Superior temporal gyrus (tissue), 1 donor: ENCODE measurements at regions not wholly inside any gene's neighbourhood (a gene's known extent, or its start where the extent isn't known, plus 50 kb on each side); places are given as distances from the start of the nearest gene placed in this dataset.
"Not testable (repeated sequence)": the region's sequence is repeated elsewhere in the genome, so short reads cannot be mapped to it uniquely, and the experiment has no call there.

ENCODE experiments used
- DNase-seq: peaks from one replicate; pipeline ENCODE4 v3.0.0-alpha.2; 2016; ENCODE audit errors: extremely low spot score

DNA sequence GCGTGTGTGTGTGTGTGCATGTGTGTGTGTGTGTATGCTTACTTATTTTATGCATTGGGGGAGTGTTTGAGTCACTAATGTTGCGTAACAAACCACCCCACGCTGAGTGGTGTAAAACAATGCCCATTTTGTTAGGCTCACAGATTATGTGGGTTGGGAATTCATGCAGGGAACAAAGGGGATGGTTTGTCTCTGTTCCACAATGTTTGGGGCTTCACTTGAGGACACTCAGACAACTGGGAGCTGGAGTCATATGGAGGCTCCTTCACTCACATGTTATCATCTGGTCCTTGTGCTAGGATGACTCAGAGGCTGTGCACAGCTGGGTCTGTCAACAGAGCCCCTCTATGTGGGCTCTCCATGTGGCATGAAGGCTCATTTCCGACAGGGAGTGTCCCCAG, 51.3 kb upstream of the LARGE1 start:
- peak; percentile 85 for DNase-seq

GRCh38 chr22:33975841-33976240, 55.6 kb upstream of the LARGE1 start:
- no peak for DNase-seq

DNA sequence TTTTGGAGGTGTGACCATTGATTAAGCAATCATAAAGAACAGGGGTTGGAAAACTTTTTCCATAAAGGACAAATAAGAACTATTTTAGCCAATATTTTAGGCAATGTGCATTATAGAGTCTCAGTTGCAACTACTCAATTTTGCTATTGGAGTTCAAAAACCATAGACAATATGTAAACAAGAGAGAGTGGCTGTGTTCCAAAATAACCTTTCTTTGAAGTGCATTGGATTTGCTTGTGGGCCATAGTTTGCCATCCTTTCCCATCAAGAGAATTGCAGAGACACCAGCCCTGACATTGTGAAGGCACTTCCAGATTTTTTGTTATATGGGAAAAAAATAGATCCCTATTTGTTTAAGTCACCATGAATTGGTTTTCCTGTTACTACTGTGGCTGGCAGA, 63.3 kb upstream of the LARGE1 start:
- DNase-seq = no peak

DNA sequence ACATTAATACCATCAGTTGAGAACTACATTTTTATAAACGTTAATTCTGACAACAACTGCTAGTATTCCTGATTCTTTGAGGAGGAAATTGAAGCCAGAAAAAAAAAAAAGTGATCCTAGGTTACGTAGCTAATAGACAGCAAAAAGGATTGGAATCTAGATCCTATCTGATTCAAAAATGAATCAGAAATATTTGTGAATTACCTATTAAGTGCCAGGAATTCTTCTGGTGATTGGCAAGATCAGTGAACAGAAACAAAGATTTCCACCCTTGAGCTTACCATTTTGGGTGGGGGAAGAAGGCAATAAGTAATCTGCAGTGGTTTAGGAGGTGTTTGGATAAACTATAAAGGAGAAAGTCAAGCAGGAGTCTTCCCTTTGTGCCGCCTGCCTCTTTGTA, 63.9 kb upstream of the LARGE1 start:
- DNase-seq = no peak

GRCh38 chr22:33984656-33985285, 64.5 kb upstream of the LARGE1 start:
- no peak for DNase-seq

GRCh38 chr22:33985506-33985905, 65.2 kb upstream of the LARGE1 start:
- DNase-seq = no peak

DNA sequence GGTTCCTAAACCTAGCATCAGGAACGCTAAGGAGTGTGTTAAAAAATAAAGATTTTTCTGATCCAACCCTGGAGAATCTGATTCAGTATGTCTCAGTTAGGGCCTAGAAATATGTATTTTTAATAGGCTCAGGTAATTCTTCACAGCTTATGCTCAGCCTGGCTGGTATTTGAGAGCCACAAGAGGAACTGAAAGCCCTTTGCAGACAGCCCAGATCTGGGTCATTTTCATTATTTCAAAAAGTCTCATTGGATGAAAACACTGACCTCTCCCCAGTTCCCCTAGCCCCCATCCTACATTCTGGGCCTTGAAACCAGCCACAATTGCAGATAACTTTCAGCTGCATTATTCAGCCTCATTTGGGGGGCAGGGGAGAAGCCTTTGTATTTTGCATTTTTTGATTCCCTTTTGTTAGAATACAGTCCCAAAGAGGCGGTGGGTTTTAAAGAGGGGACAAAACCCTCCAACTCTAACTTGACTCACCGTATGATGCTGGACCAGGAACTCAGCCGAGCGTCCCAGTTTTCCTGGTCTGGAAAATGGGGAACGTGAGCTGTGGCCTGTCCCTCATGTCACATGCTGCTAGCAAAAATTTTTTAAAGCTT, 66.0 kb upstream of the LARGE1 start:
- DNase-seq = no peak

DNA sequence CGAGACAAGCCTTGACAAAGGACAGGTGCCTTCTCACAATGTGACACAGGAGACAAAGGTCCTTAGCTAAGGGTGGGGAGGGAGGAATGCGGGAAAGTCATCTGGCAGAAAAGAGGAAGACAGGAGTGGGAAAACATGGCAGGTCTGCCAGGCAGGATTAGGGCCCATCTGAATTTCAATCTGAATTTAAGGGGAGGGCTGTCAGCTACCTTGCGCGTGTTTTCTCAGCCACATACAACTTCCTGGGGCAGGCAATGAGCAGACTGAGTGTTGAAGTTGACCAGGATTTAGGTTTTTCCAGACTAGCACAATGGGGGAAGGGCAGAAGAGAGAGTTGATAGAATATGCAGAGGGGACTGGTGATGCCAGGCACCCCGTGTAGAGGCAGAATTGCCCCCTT, 66.7 kb upstream of the LARGE1 start:
- DNase-seq = no peak

DNA sequence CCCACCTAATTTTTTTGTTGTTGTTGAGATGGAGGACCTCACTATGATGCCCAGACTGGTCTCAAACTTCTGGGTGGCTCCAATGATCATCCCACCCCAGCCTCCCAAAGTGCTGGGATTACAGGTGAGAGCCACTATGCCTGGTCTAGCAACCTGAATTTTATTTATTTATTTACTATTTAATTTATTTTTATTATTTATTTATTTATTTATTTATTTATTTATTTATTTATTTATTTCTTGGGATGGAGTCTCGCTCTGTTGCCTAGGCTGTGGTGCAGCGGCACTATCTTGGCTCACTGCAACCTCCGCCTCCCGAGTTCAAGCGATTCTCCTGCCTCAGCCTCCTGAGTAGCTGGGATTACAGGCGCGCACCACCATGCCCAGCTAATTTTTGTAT, 69.0 kb upstream of the LARGE1 start:
- DNase-seq = not testable (repeated sequence)

- DNase-seq = no peak
These were observed 71.3 kb upstream of the LARGE1 start for GRCh38 chr22:33991620-33992019.

GRCh38 chr22:33996824-33997223, 76.5 kb upstream of the LARGE1 start:
- no peak for DNase-seq

- DNase-seq = no peak
These were observed 80.7 kb upstream of the LARGE1 start for GRCh38 chr22:34000879-34001526.

GRCh38 chr22:34001701-34002466, 81.6 kb upstream of the LARGE1 start:
- DNase-seq = no peak

DNA sequence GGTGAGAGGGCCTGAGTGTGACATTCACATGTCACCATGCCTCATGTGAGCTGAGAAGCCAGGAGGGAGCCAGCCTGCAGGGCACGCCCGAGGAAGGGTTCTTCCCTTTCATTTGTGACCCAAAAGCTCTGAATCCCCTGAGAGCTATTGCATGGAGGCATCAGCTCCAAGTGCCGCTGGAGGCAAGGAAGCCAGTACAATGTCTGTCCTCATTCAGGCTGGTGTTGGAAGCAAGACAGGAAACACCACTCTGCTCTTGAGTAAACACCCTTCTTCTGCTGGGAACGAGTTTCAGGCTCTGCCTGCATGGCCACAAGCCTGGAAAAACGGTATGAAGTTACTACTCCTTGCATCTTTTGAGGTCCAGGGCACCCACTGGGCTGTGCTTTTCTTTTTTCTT, 83.8 kb upstream of the LARGE1 start:
- no peak for DNase-seq

- DNase-seq = no peak
These were observed 90.0 kb upstream of the LARGE1 start for GRCh38 chr22:34010259-34010658.

- no peak for DNase-seq
These were observed 95.4 kb upstream of the LARGE1 start for GRCh38 chr22:34015642-34016041.

GRCh38 chr22:34017205-34017604, 96.9 kb upstream of the LARGE1 start:
- no peak for DNase-seq

GRCh38 chr22:34019190-34019845, 99.0 kb upstream of the LARGE1 start:
- DNase-seq = no peak

DNA sequence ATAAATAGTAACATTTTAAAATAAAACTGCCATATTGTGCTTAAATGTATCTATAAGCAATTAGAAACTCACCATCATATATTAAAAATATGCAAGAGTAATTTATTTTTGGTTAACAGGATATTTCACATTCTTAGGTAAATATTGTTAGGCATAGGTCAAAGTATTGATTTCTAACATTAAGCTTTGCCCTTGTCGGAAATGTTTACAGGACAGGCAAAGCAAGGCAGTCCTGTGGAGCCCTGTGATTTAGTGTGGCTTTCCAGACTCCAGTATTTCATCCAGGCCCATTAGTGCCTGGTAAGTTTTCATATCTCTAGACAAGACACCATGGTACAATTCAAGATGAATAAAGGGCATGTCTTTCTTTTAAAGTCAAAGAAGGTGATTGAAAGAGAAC, 114.9 kb upstream of the LARGE1 start:
- DNase-seq = no peak

- no peak for DNase-seq
These were observed 116.7 kb upstream of the LARGE1 start for GRCh38 chr22:34036931-34037330.

DNA sequence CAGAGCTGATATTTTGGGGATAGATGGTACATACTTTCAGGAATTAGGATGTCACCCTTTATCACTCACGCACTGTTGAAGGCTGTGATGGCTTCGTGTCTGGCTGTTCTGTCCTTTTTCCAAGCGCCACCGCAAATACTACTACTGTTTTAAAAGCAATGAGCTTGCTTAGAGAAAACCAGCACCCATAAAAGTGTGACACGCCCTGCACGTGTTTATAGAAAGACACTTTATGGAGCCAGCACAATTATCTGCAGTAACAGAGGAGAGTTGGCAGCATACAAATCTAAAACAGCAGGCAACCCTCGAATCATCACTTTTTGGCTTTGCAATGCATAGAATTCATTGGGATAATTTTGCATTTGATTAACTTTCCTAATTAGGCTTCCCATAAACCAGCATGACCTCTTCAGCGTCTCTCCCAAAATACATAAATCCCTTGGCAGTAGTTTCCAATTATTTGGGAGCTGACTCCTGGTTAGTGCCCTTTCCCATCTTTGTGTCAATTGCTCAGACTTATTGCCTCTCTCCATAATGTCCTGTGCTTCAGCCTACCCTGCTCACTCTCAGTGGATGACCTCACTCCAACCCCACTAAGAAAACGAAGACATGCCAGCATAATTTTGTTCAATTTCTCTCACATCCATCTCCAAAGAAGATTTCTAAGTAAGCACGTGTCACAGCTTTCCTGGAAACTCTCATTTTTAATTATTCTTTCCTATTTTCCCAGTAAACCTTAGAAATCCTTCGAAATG, 118.7 kb upstream of the LARGE1 start:
- no peak for DNase-seq
